Urinary bladder (tissue), 3 donors: ENCODE measurements at regions not wholly inside any gene's neighbourhood (a gene's known extent, or its start where the extent isn't known, plus 50 kb on each side); places are given as distances from the start of the nearest gene placed in this dataset.
"Not testable (repeated sequence)": the region's sequence is repeated elsewhere in the genome, so short reads cannot be mapped to it uniquely, and the experiment has no call there.

ENCODE experiments used
- DNase-seq: peaks from one replicate; pipeline ENCODE4 v3.0.0-alpha.2; 2015; ENCODE audit errors: extremely low spot score
- H3K27ac ChIP-seq: one replicate; pipeline ENCODE4 v1.5.1; 2013; ENCODE audit warnings: low read depth, mild to moderate bottlenecking, moderate library complexity
- H3K36me3 ChIP-seq: one replicate; pipeline ENCODE4 v1.6.1; 2013; ENCODE audit warnings: mild to moderate bottlenecking, moderate library complexity; ENCODE audit not compliant: insufficient read depth
- H3K4me1 ChIP-seq: one replicate; pipeline ENCODE4 v1.6.1; 2013; ENCODE audit warnings: mild to moderate bottlenecking, moderate library complexity; ENCODE audit not compliant: insufficient read depth
- H3K4me3 ChIP-seq: one replicate; pipeline ENCODE4 v1.5.1; 2013; ENCODE audit warnings: low read depth, low read length
- WGBS: extraction: QIAGEN DNeasy Blood & Tissue Kit; methylation state at CpG from one replicate; pipeline ENCODE4 v1.1.7; 2013; 5-methylcytosine and 5-hydroxymethylcytosine counted together
- donor health status: healthy with polysubstance abuse.
- donor health status: healthy.

- no peaks in the 10 kb centered on the region for H3K36me3 ChIP-seq
- no peak for DNase-seq
- H3K4me1 ChIP-seq: no peaks in the 10 kb centered on the region
- no peak overlapping the region for H3K27ac ChIP-seq
- WGBS: 99% methylated on average over 1 of the region's 1 CpG
- H3K4me3 ChIP-seq: no peak overlapping the region
Measured at GRCh38 chr13:104553896-104554295, 1487.7 kb upstream of the SLC10A2 start.

- H3K4me3 ChIP-seq: no peak overlapping the region
- H3K4me1 ChIP-seq: no peaks in the 10 kb centered on the region
- no peak for DNase-seq
- H3K27ac ChIP-seq: no peak overlapping the region
- WGBS: 68% methylated on average over 3 of the region's 3 CpGs
- H3K36me3 ChIP-seq: no peaks in the 10 kb centered on the region
Measured at GRCh38 chr13:104553186-104553585, 1487.0 kb upstream of the SLC10A2 start.

- WGBS: 95% methylated on average over 10 of the region's 10 CpGs
- Histone ChIP-seq H3K4me1 (no peaks in the 10 kb centered on the region), H3K36me3 (no peaks in the 10 kb centered on the region), H3K27ac (no peak overlapping the region), H3K4me3 (no peak overlapping the region)
- no peak for DNase-seq
Measured at GRCh38 chr13:104534847-104535246, 1468.6 kb upstream of the SLC10A2 start.

- no peak for DNase-seq
- no peaks in the 10 kb centered on the region for H3K4me1 ChIP-seq
Measured at GRCh38 chr13:104532132-104532531, 1465.9 kb upstream of the SLC10A2 start.

GRCh38 chr13:104530741-104531140 lies 1464.5 kb upstream of the SLC10A2 start:
- no peaks in the 10 kb centered on the region for H3K4me1 ChIP-seq
- no peak overlapping the region for H3K4me3 ChIP-seq
- H3K36me3 ChIP-seq: no peaks in the 10 kb centered on the region

More at GRCh38 chr13:104532132-104532531, 1465.9 kb upstream of the SLC10A2 start:
- H3K36me3 ChIP-seq: no peaks in the 10 kb centered on the region
- H3K4me3 ChIP-seq: no peak overlapping the region
- H3K27ac ChIP-seq: no peak overlapping the region

GRCh38 chr13:104526561-104526960 lies 1460.3 kb upstream of the SLC10A2 start:
- no peak for DNase-seq
- Histone ChIP-seq H3K4me1 (no peaks in the 10 kb centered on the region), H3K4me3 (no peak overlapping the region), H3K27ac (no peak overlapping the region), H3K36me3 (no peaks in the 10 kb centered on the region)

More at GRCh38 chr13:104530741-104531140, 1464.5 kb upstream of the SLC10A2 start:
- no peak overlapping the region for H3K27ac ChIP-seq
- no peak for DNase-seq

- Histone ChIP-seq H3K4me3 (no peak overlapping the region), H3K36me3 (no peaks in the 10 kb centered on the region), H3K4me1 (no peaks in the 10 kb centered on the region), H3K27ac (no peak overlapping the region)
- 90% methylated on average over 5 of the region's 5 CpGs for WGBS
- DNase-seq: no peak
Measured at GRCh38 chr13:104525467-104525866, 1459.2 kb upstream of the SLC10A2 start.

- WGBS: 91% methylated on average over 25 of the region's 25 CpGs
- H3K4me1 ChIP-seq: no peaks in the 10 kb centered on the region
- no peak for DNase-seq
Measured at GRCh38 chr13:104522235-104523072, 1456.2 kb upstream of the SLC10A2 start.

GRCh38 chr13:104510422-104510821 lies 1444.2 kb upstream of the SLC10A2 start:
- no peaks in the 10 kb centered on the region for H3K36me3 ChIP-seq
- H3K4me3 ChIP-seq: no peak overlapping the region
- no peaks in the 10 kb centered on the region for H3K4me1 ChIP-seq
- 87% methylated on average over 2 of the region's 2 CpGs for WGBS
- DNase-seq: no peak
- H3K27ac ChIP-seq: no peak overlapping the region

More at GRCh38 chr13:104522235-104523072, 1456.2 kb upstream of the SLC10A2 start:
- Histone ChIP-seq H3K4me3 (no peak overlapping the region), H3K27ac (no peak overlapping the region), H3K36me3 (no peaks in the 10 kb centered on the region)

- not testable (repeated sequence) for H3K4me1 ChIP-seq, H3K27ac ChIP-seq, H3K36me3 ChIP-seq, DNase-seq, H3K4me3 ChIP-seq
- WGBS: 88% methylated on average over 1 of the region's 1 CpG
Measured at GRCh38 chr13:104493502-104493901, 1427.3 kb upstream of the SLC10A2 start.

- H3K4me1 ChIP-seq: no peaks in the 10 kb centered on the region
- 85% methylated on average over 5 of the region's 5 CpGs for WGBS
- no peak overlapping the region for H3K27ac ChIP-seq
- no peaks in the 10 kb centered on the region for H3K36me3 ChIP-seq
- H3K4me3 ChIP-seq: no peak overlapping the region
- no peak for DNase-seq
Measured at GRCh38 chr13:104491916-104492315, 1425.7 kb upstream of the SLC10A2 start.

- Histone ChIP-seq H3K27ac (no peak overlapping the region), H3K4me3 (no peak overlapping the region), H3K4me1 (no peaks in the 10 kb centered on the region), H3K36me3 (no peaks in the 10 kb centered on the region)
- WGBS: 21% methylated on average over 1 of the region's 1 CpG
- no peak for DNase-seq
Measured at GRCh38 chr13:104487006-104487405, 1420.8 kb upstream of the SLC10A2 start.

- 4% methylated on average over 1 of the region's 1 CpG for WGBS
- no peak overlapping the region for H3K27ac ChIP-seq
- H3K36me3 ChIP-seq: no peaks in the 10 kb centered on the region
- no peak overlapping the region for H3K4me3 ChIP-seq
- no peak for DNase-seq
- H3K4me1 ChIP-seq: no peaks in the 10 kb centered on the region
Measured at GRCh38 chr13:104485571-104485970, 1419.4 kb upstream of the SLC10A2 start.

GRCh38 chr13:104483631-104484030 lies 1417.4 kb upstream of the SLC10A2 start:
- Histone ChIP-seq H3K27ac (no peak overlapping the region), H3K4me1 (no peaks in the 10 kb centered on the region), H3K4me3 (no peak overlapping the region), H3K36me3 (no peaks in the 10 kb centered on the region)
- no peak for DNase-seq
- WGBS: 98% methylated on average over 10 of the region's 10 CpGs
